ENCODE measurements at regions not wholly inside any gene's neighbourhood (a gene's known extent, or its start where the extent isn't known, plus 50 kb on each side); places are given as distances from the start of the nearest gene placed in this dataset.

GRCh38 chr6:101069191-101069795, 188.2 kb upstream of the ASCC3 start (continued):
- no peak for TF ChIP-seq CTCF (IDR thresholded peaks at IDR 0.05; ENCODE audit: low read depth, low read length, missing input control)
- no peak for TF ChIP-seq EGR1 (IDR thresholded peaks at IDR 0.05; ENCODE audit: low read depth in 2 of 2)
- TF ChIP-seq JUND (IDR thresholded peaks at IDR 0.05), result no peak
- TF ChIP-seq ZBTB33 (IDR thresholded peaks at IDR 0.05), result no peak
- TF ChIP-seq FOXA2 (IDR thresholded peaks at IDR 0.05), result no peak

GRCh38 chr6:101070044-101070608, 189.0 kb upstream of the ASCC3 start:
- H3K27ac ChIP-seq (ENCODE audit: low read depth in 1 of 2, low read length in 2 of 2), result no peak overlapping the region
- H3K27me3 ChIP-seq (ENCODE audit: control insufficient read depth in 4 of 4, insufficient read depth in 4 of 4, low read length in 3 of 4), result no peaks in the 10 kb centered on the region
- H3K9me3 ChIP-seq (ENCODE audit: control insufficient read depth in 4 of 4, low read length in 3 of 4), result no peaks in the 10 kb centered on the region
- H3K36me3 ChIP-seq (ENCODE audit: control insufficient read depth in 4 of 4, insufficient read depth in 3 of 4, low read depth in 1 of 4, low read length in 3 of 4), result no peaks in the 10 kb centered on the region
- TF ChIP-seq HNF4G (IDR thresholded peaks at IDR 0.05) (no peak), GABPA (IDR thresholded peaks at IDR 0.05 in 1 of 2, conservative IDR thresholded peaks at IDR 0.05 in 1 of 2) (no peak), ZBTB33 (IDR thresholded peaks at IDR 0.05) (no peak), RXRA (IDR thresholded peaks at IDR 0.05) (no peak), FOXA2 (IDR thresholded peaks at IDR 0.05) (no peak)
- H3K4me1 ChIP-seq (ENCODE audit: control insufficient read depth in 4 of 4, insufficient read depth in 4 of 4, low read length in 3 of 4), result no peaks in the 10 kb centered on the region
- no peak overlapping the region for H3K9ac ChIP-seq (ENCODE audit: low read depth in 1 of 2, low read length in 2 of 2)
- H3K4me3 ChIP-seq (ENCODE audit: low read depth in 1 of 3, low read length in 3 of 3), result no peak overlapping the region
- WGBS, result 90% methylated on average over 23 of the region's 23 CpGs
- no peak for DNase-seq (ENCODE audit: low spot score)

- DNase-seq (ENCODE audit: low spot score), result no peak
- no peak for TF ChIP-seq FOXA2 (IDR thresholded peaks at IDR 0.05)
- no peak for TF ChIP-seq RAD21 (IDR thresholded peaks at IDR 0.05)
- TF ChIP-seq HNF4A (conservative IDR thresholded peaks at IDR 0.05), result no peak
- no peak for TF ChIP-seq EGR1 (IDR thresholded peaks at IDR 0.05; ENCODE audit: low read depth in 2 of 2)
- TF ChIP-seq REST (IDR thresholded peaks at IDR 0.05), result no peak
- no peak for TF ChIP-seq CTCF (IDR thresholded peaks at IDR 0.05; ENCODE audit: low read depth, low read length, missing input control)
- H3K9me3 ChIP-seq (ENCODE audit: control insufficient read depth in 4 of 4, low read length in 3 of 4), result peaks cover 0 to 3% (median 0%) of the 10 kb centered on the region in 4 donors
- H3K27ac ChIP-seq (ENCODE audit: low read depth in 1 of 2, low read length in 2 of 2), result no peak overlapping the region
- H3K9ac ChIP-seq (ENCODE audit: low read depth in 1 of 2, low read length in 2 of 2), result no peak overlapping the region
- no peaks in the 10 kb centered on the region for H3K36me3 ChIP-seq (ENCODE audit: control insufficient read depth in 4 of 4, insufficient read depth in 3 of 4, low read depth in 1 of 4, low read length in 3 of 4)
- no peaks in the 10 kb centered on the region for H3K27me3 ChIP-seq (ENCODE audit: control insufficient read depth in 4 of 4, insufficient read depth in 4 of 4, low read length in 3 of 4)
- H3K4me3 ChIP-seq (ENCODE audit: low read depth in 1 of 3, low read length in 3 of 3), result no peak overlapping the region
- no peaks in the 10 kb centered on the region for H3K4me1 ChIP-seq (ENCODE audit: control insufficient read depth in 4 of 4, insufficient read depth in 4 of 4, low read length in 3 of 4)
These were observed 196.2 kb upstream of the ASCC3 start for GRCh38 chr6:101077344-101077743.
